HCT116 (cell line): ENCODE measurements at regions not wholly inside any gene's neighbourhood (a gene's known extent, or its start where the extent isn't known, plus 50 kb on each side); places are given as distances from the start of the nearest gene placed in this dataset.

ENCODE experiments used
- ATAC-seq: fragments of 200-7000 bp; cut with Tn5 transposase; 2 replicates; pipeline ENCODE4 v1.9.1; 2020; ENCODE audit warnings: mild to moderate bottlenecking, moderate library complexity
- BruUV-seq: library from RNA; stranded (reverse); fragments of 400-500 nt; replicated peaks from 2 replicates; lab custom pipeline; 2021; lab: Mats Ljungman, UMichigan
- CTCF ChIA-PET: fragments of 300-600 bp; sonication (Branson Sonifier 250); formaldehyde crosslinking; loops from one replicate; lab custom pipeline; 2021; ENCODE audit warnings: antibody characterized with exemption; lab: Charles Lee
- POLR2A ChIA-PET: fragments of 300-600, 350-600 bp; sonication (Branson Sonifier 250); formaldehyde crosslinking; loops from one replicate; lab custom pipeline; 2021; ENCODE audit warnings: antibody characterized with exemption; lab: Charles Lee
- RAD21 ChIA-PET, 2 experiments: fragments of 300-600 bp; sonication (Branson Sonifier 250); formaldehyde crosslinking; loops; one replicate each; lab custom pipeline; 2023; ENCODE audit warnings: low total read pairs in 2 of 2; ENCODE audit not compliant: uncharacterized antibody in 2 of 2, unreplicated experiment in 2 of 2, low non-redundant PET in 1 of 2; lab: Charles Lee
- DNase-seq: peaks from one replicate; pipeline ENCODE4 v3.0.0-alpha.2; 2010; ENCODE audit warnings: low read depth, low spot score
- H2AFZ ChIP-seq: fragments of 200-600 bp; shearing (Covaris generic), sonication (generic); 2 replicates; pipeline ENCODE4 v1.6.1; 2017; ENCODE audit warnings: low read depth, mixed run types, mixed read lengths, antibody characterized with exemption, low read length; ENCODE audit not compliant: poor library complexity, severe bottlenecking
- H3K27ac ChIP-seq: 2 replicates; pipeline ENCODE4 v1.5.1; 2012; ENCODE audit warnings: low read depth, low read length
- H3K27me3 ChIP-seq: fragments of 200-600 bp; sonication (generic); 2 replicates; pipeline ENCODE4 v1.6.1; 2016; ENCODE audit warnings: mixed run types, low read length, mixed read lengths; ENCODE audit not compliant: insufficient read depth
- H3K36me3 ChIP-seq, 2 experiments: fragments of 200-500 bp in 1 of 2; fragments of 200-600 bp in 1 of 2; sonication (Bioruptor generic) in 1 of 2; sonication (generic) in 1 of 2; 2 replicates each; pipeline versions ENCODE4 v1.5.1 to v1.6.1; 2014 to 2016; ENCODE audit warnings: low read length in 2 of 2, inconsistent platforms in 1 of 2, mixed read lengths in 1 of 2, mixed run types in 1 of 2; ENCODE audit not compliant: insufficient read depth in 2 of 2, control insufficient read depth in 1 of 2
- H3K4me1 ChIP-seq, 2 experiments: fragments of 200-600 bp in 1 of 2; sonication (generic) in 1 of 2; 2 replicates each; pipeline versions ENCODE4 v1.5.1 to v1.6.1; 2012 to 2017; ENCODE audit warnings: low read length in 2 of 2, inconsistent platforms in 1 of 2, mild to moderate bottlenecking in 1 of 2, mixed read lengths in 1 of 2, mixed run types in 1 of 2, moderate library complexity in 1 of 2; ENCODE audit not compliant: insufficient read depth in 2 of 2, control insufficient read depth in 1 of 2
- H3K4me2 ChIP-seq: fragments of 200-600 bp; sonication (generic); 2 replicates; pipeline ENCODE4 v1.6.1; 2017; ENCODE audit warnings: mixed run types, low read length, mixed read lengths
- H3K4me3 ChIP-seq, 2 experiments: fragments of 200-600 bp in 1 of 2; sonication (generic) in 1 of 2; replicated peaks in 1 of 2; 2 replicates each; pipeline ENCODE4 v1.5.1; 2011 to 2016; ENCODE audit warnings: low read length in 2 of 2, control low read depth in 1 of 2, low read depth in 1 of 2, mild to moderate bottlenecking in 1 of 2, mixed read lengths in 1 of 2, mixed run types in 1 of 2
- H3K79me2 ChIP-seq: fragments of 200-600 bp; sonication (generic); 2 replicates; pipeline ENCODE4 v1.6.1; 2017; ENCODE audit warnings: mild to moderate bottlenecking, mixed run types, low read length, moderate library complexity, mixed read lengths; ENCODE audit not compliant: insufficient read depth
- H3K9ac ChIP-seq: fragments of 200-600 bp; sonication (generic); 2 replicates; pipeline ENCODE4 v1.6.1; 2016; ENCODE audit warnings: low read length, mixed read lengths
- H3K9me2 ChIP-seq: fragments of 200-600 bp; sonication (generic), shearing (Covaris generic); 2 replicates; pipeline ENCODE4 v1.6.1; 2017; ENCODE audit warnings: mixed run types, mild to moderate bottlenecking, moderate library complexity; ENCODE audit not compliant: insufficient read depth
- H3K9me3 ChIP-seq, 2 experiments: fragments of 200-500 bp in 1 of 2; fragments of 200-600 bp in 1 of 2; sonication (Bioruptor generic) in 1 of 2; sonication (generic) in 1 of 2; 2 replicates each; pipeline ENCODE4 v1.6.1; 2014 to 2017; ENCODE audit warnings: low read length in 2 of 2, mixed read lengths in 2 of 2, inconsistent platforms in 1 of 2, low read depth in 1 of 2, mild to moderate bottlenecking in 1 of 2, mixed run types in 1 of 2, moderate library complexity in 1 of 2; ENCODE audit not compliant: control insufficient read depth in 1 of 2, insufficient read depth in 1 of 2
- H4K20me1 ChIP-seq: fragments of 200-600 bp; sonication (generic), shearing (Covaris generic); 2 replicates; pipeline ENCODE4 v1.6.1; 2017; ENCODE audit warnings: mixed run types, mild to moderate bottlenecking, moderate library complexity; ENCODE audit not compliant: insufficient read depth
- ATF3 ChIP-seq: IDR thresholded peaks from 2 replicates; pipeline ENCODE4 v1.6.1; 2012
- CBX3 ChIP-seq: IDR thresholded peaks from 2 replicates; pipeline ENCODE4 v1.6.1; 2012; ENCODE audit warnings: low read depth
- CEBPB ChIP-seq: IDR thresholded peaks from 2 replicates; pipeline ENCODE4 v1.6.1; 2012; ENCODE audit warnings: low read depth
- EGR1 ChIP-seq: IDR thresholded peaks from 2 replicates; pipeline ENCODE4 v1.6.1; 2012; ENCODE audit warnings: low read depth
- ELF1 ChIP-seq: IDR thresholded peaks from 2 replicates; pipeline ENCODE4 v1.6.1; 2012; ENCODE audit warnings: low read depth, borderline replicate concordance
- EZH2 ChIP-seq: fragments of 200-600 bp; sonication (generic); IDR thresholded peaks from 2 replicates; pipeline ENCODE4 v1.6.1; 2017; ENCODE audit warnings: antibody characterized with exemption, mixed run types
- EZH2phosphoT487 ChIP-seq: fragments of 200-600 bp; IDR thresholded peaks from 2 replicates; pipeline ENCODE4 v1.6.1; 2018; ENCODE audit warnings: antibody characterized with exemption, borderline replicate concordance
- FOSL1 ChIP-seq: IDR thresholded peaks from 2 replicates; pipeline ENCODE4 v1.6.1; 2012; ENCODE audit warnings: low read depth
- JUND ChIP-seq: IDR thresholded peaks from 2 replicates; pipeline ENCODE4 v1.6.1; 2012
- POLR2A ChIP-seq: IDR thresholded peaks from 2 replicates; pipeline ENCODE4 v1.7.0; 2011; ENCODE audit warnings: borderline replicate concordance; ENCODE audit not compliant: insufficient read depth, insufficient read length; ENCODE audit errors: extremely low read depth
- RAD21 ChIP-seq: IDR thresholded peaks from 2 replicates; pipeline ENCODE4 v1.6.1; 2012; ENCODE audit warnings: low read depth, mild to moderate bottlenecking
- SIN3A ChIP-seq: IDR thresholded peaks from 2 replicates; pipeline ENCODE4 v1.6.1; 2012; ENCODE audit warnings: low read depth
- SP1 ChIP-seq: IDR thresholded peaks from 2 replicates; pipeline ENCODE4 v1.6.1; 2012; ENCODE audit warnings: low read depth
- SRF ChIP-seq: IDR thresholded peaks from 2 replicates; pipeline ENCODE4 v1.6.1; 2012; ENCODE audit warnings: low read depth
- TCF7L2 ChIP-seq: IDR thresholded peaks from 2 replicates; pipeline ENCODE4 v1.7.0; 2011; ENCODE audit warnings: borderline replicate concordance, inconsistent platforms; ENCODE audit not compliant: insufficient read depth, insufficient read length; ENCODE audit errors: extremely low read depth
- YY1 ChIP-seq: IDR thresholded peaks from 2 replicates; pipeline ENCODE4 v1.6.1; 2011; ENCODE audit warnings: low read length, low read depth, moderate library complexity, mild to moderate bottlenecking; ENCODE audit not compliant: insufficient replicate concordance; ENCODE audit errors: extremely low read depth
- ZBTB33 ChIP-seq: IDR thresholded peaks from 2 replicates; pipeline ENCODE4 v1.6.1; 2011; ENCODE audit warnings: mild to moderate bottlenecking, low read length, moderate library complexity; ENCODE audit not compliant: insufficient replicate concordance; ENCODE audit errors: extremely low read depth
- ZNF274 ChIP-seq: fragments of 200-500 bp; sonication (Bioruptor generic); IDR thresholded peaks from 2 replicates; pipeline ENCODE4 v1.6.1; 2014; ENCODE audit warnings: mild to moderate bottlenecking, low read depth, low read length, inconsistent platforms
- intact Hi-C: fragments of 100-400 bp; cut with micrococcal nuclease; formaldehyde crosslinking; loops from 2 replicates; pipeline ENCODE4 v1.10.0; 2022
- TF ChIP-seq, protein P1 (sequence below): IDR thresholded peaks from 2 replicates; pipeline ENCODE4 v1.6.1; 2012; ENCODE audit warnings: low read depth
- TF ChIP-seq, protein P2 (sequence below): IDR thresholded peaks from 2 replicates; pipeline ENCODE4 v1.6.1; 2012

- no peaks in the 10 kb centered on the region for H3K79me2 ChIP-seq
- ATAC-seq (no peak), DNase-seq (no peak)
- H3K4me2 ChIP-seq, result no peak overlapping the region
- intact Hi-C loops, result no loop called here
- POLR2A ChIA-PET, result no interaction called here
- RAD21 ChIA-PET, result no interaction called here
- H3K4me3 ChIP-seq, result no peak overlapping the region
- no peaks in the 10 kb centered on the region for H3K36me3 ChIP-seq
- H3K27ac ChIP-seq, result no peak overlapping the region
- H4K20me1 ChIP-seq, result no peaks in the 10 kb centered on the region
- H3K9me3 ChIP-seq, result no peaks in the 10 kb centered on the region
- CTCF ChIA-PET, result no interaction called here
- TF ChIP-seq ATF3, result no peak
- no peak for TF ChIP-seq ELF1
- TF ChIP-seq SRF, result no peak
- TF ChIP-seq POLR2A, result no peak
- TF ChIP-seq SP1, result no peak
- no peak for TF ChIP-seq EZH2phosphoT487
- TF ChIP-seq RAD21, result no peak
- no peak for TF ChIP-seq CBX3
- no peak for TF ChIP-seq JUND
- TF ChIP-seq ZNF274, result no peak
- TF ChIP-seq, protein P1, sequence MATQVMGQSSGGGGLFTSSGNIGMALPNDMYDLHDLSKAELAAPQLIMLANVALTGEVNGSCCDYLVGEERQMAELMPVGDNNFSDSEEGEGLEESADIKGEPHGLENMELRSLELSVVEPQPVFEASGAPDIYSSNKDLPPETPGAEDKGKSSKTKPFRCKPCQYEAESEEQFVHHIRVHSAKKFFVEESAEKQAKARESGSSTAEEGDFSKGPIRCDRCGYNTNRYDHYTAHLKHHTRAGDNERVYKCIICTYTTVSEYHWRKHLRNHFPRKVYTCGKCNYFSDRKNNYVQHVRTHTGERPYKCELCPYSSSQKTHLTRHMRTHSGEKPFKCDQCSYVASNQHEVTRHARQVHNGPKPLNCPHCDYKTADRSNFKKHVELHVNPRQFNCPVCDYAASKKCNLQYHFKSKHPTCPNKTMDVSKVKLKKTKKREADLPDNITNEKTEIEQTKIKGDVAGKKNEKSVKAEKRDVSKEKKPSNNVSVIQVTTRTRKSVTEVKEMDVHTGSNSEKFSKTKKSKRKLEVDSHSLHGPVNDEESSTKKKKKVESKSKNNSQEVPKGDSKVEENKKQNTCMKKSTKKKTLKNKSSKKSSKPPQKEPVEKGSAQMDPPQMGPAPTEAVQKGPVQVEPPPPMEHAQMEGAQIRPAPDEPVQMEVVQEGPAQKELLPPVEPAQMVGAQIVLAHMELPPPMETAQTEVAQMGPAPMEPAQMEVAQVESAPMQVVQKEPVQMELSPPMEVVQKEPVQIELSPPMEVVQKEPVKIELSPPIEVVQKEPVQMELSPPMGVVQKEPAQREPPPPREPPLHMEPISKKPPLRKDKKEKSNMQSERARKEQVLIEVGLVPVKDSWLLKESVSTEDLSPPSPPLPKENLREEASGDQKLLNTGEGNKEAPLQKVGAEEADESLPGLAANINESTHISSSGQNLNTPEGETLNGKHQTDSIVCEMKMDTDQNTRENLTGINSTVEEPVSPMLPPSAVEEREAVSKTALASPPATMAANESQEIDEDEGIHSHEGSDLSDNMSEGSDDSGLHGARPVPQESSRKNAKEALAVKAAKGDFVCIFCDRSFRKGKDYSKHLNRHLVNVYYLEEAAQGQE, result no peak
- no peak for TF ChIP-seq TCF7L2
- no peak for TF ChIP-seq SIN3A
- TF ChIP-seq, protein P2, sequence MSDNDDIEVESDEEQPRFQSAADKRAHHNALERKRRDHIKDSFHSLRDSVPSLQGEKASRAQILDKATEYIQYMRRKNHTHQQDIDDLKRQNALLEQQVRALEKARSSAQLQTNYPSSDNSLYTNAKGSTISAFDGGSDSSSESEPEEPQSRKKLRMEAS, result no peak
- TF ChIP-seq FOSL1, result no peak
- no peak for TF ChIP-seq YY1
- no peak for TF ChIP-seq CEBPB
- no peak for TF ChIP-seq ZBTB33
- TF ChIP-seq EGR1, result no peak
- TF ChIP-seq EZH2, result no peak
- no peak overlapping the region for H3K9ac ChIP-seq
- BruUV-seq, result no TSS peak
- H2AFZ ChIP-seq, result no peak overlapping the region
- H3K4me1 ChIP-seq, result no peaks in the 10 kb centered on the region
- H3K27me3 ChIP-seq, result peaks cover 49% of the 10 kb centered on the region
- H3K9me2 ChIP-seq, result no peaks in the 10 kb centered on the region
Observed at GRCh38 chr2:41963661-41964525, 83.9 kb upstream of the PKDCC start.
